CD4-positive, alpha-beta T cell treated with Interleukin-1 beta for 1 hour (primary cell): ENCODE measurements at regions not wholly inside any gene's neighbourhood (a gene's known extent, or its start where the extent isn't known, plus 50 kb on each side); places are given as distances from the start of the nearest gene placed in this dataset.
"Not testable (repeated sequence)": the region's sequence is repeated elsewhere in the genome, so short reads cannot be mapped to it uniquely, and the experiment has no call there.

ENCODE experiments used
- DNase-seq, 2 donors: peaks; one replicate each; pipeline ENCODE4 v3.0.0-alpha.2; 2020 to 2022

DNA sequence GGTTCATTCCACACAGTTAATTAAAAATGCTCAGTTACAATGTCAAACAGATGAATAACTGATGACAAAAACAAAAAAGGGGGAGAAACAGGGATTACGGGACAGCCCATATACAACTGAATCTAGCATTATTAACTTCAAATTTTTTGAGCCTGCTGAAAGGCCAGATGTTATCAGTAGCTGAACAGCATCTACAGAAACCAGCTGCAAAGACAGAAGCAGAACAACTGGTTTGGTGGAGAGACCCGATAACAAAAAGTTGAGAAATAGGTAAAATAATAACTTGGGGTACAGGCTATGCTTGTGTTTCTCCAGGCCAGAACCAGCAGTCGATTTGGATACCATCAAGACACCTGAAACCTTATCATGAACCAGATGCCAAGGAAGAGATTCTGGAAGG is 109.8 kb downstream of the SEPTIN7 start:
- DNase-seq: not testable (repeated sequence)

DNA sequence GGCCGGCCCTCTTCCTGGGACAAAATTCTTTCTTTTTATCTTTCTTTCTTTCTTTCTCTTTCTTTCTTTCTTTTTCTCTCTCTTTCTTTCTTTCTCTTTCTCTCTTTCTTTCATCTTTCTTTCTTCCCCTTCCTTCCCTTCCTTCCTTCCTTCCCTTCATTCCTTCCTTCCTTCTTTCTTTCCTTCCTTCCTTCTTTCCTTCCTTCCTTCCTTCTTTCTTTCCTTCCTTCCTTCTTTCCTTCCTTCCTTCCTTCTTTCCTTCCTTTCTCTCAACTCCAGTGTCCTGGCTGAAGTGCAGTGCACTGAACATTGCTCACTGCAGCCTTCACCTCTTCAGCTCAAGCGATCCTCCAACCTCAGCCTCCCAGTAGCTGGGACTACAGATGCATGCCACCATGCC is 112.5 kb downstream of the SEPTIN7 start:
- DNase-seq: not testable (repeated sequence)

DNA sequence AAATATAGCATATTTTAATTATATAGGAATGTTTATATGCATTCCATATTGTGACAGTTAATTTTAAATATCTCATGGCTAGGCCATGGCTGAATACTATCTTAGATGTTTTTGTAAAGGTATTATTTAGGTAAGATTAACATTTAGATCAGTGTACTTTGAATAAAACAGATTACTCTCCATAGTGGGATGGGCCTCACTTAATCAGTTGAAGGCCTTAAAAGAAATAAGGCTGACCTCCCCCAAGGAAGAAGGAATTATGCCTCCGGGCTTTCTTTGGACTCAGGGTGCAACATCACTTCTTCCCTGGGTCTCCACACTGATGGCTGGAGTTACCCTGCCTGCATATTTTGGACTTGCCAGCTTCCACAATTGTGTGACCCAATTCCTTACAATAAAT is 113.4 kb downstream of the SEPTIN7 start:
- DNase-seq: not testable (repeated sequence)

DNA sequence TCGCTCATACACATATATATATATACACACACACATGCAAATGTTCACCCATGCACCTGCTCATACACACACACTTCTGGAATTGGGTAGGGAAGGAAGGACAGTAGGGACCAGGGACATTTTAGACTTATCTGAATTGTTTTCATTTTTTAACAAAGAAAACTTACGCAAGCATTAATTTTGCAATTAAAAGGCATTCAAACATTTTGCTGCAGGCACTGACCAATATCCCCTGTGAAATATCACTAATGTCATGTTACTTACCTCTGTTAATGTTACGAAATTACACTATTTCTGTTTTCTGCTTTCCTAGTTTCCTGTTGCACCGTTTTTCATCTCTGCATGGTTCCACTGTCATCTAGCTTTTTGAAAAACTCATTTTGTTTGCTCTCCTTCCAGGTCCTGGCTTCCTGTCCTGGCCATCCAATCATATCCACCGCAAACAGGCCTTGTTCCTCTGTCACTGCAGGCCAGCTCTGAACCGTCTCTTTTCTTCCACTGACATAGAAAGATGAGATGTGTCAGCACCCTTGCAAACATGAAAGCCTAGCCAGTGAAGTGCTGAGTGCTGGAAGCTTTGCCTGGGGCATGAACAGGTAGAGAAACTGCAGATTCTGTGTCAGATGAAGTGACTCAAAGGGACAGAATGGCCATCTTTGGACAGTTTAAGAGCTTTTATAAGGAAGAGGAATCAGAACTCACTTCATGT is 114.5 kb downstream of the SEPTIN7 start:
- DNase-seq: not testable (repeated sequence)

DNA sequence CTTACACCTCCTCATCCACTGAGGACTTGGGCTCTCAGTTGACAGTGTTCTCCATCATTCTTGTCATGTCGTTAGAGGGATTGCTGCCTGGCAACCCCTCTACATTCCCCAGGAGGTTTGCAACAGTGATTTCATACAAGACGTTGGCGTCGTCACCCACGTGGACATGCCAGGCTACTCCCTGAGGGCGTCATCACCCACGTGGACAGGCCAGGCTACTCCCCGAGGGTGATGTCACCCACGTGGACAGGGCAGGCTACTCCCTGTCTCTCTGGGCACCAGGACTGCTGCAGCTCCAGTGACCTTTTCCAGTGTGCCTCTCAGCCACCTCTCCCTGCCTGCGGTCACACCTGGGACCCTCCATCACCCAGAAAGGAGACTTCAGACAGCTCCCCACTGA is 117.4 kb downstream of the SEPTIN7 start:
- DNase-seq: not testable (repeated sequence)

DNA sequence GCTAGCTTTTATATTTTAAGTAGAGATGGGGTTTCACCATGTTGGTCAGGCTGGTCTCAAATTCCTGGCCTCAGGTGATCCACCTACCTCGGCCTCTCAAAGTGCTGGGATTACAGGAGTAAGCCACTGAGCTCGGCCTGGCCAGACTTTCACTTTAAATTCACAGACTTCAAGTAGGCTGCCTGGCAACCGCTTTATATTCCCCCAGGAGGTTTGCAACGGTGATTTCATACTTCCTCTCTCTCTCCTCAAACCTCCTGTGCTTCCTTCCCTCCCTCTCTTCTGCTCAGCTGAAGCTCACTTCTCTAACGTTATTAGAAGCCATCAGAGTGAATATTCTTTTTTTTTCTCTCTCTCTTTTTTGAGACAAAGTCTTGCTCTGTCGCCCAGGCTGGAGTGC is 118.8 kb downstream of the SEPTIN7 start:
- peak in 1 of 2 donors; percentile 13 for DNase-seq

DNA sequence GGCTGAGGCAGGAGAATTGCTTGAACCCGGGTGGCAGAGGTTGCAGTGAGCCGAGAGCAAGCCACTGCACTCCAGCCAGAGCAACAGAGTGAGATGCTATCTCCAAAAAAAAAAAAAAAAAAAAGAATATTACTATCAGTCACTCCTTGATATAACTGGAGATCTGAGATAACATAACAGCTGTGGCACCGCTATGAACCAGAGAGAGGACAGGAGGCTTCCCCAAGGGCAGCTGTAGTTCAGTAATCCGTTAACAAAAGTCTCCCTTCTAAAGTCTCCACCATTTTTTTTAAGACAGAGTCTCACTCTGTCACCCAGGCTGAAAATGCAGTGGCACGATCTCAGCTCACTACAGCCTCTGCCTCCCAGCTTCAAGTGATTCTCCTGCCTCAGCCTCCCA is 120.5 kb downstream of the SEPTIN7 start:
- not testable (repeated sequence) for DNase-seq

DNA sequence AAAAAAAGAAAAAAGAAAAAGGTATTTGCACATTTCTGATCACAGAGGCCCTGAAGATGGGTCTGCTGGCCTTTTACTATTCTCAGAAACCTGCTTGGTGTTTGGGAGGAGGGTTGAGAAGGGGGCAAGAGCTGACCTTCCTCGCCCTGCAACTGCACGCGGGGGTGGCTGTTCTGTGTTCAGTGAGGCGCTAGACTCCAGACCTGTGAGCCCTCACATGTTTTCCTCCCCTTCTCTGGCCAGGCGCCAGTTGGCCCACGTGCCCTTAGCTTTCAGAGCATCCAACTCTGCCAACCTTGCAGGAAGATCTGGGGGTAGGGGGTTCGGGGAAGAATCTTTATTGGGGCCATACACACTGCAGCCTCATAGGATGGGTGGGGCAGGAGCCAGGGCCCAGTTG is 123.8 kb downstream of the SEPTIN7 start:
- not testable (repeated sequence) for DNase-seq

DNA sequence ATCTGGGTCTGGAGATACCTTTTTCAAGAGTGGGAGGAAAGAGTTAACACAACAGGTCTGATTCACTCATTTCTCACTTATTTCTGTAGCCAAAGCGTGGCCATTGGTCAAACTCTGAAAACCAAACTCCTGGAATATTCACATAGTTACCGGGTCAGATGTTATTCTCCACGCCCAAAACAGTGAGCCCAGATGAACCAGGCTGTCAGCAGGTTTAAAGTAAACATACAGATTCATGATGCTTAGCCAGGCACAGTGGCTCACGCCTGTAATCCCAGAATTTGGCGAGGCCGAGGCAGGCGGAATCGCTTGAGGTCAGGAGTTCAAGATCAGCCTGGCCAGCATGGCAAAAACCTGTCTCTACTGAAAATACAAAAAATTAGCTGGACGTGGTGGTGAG is 126.1 kb downstream of the SEPTIN7 start:
- DNase-seq: not testable (repeated sequence)

DNA sequence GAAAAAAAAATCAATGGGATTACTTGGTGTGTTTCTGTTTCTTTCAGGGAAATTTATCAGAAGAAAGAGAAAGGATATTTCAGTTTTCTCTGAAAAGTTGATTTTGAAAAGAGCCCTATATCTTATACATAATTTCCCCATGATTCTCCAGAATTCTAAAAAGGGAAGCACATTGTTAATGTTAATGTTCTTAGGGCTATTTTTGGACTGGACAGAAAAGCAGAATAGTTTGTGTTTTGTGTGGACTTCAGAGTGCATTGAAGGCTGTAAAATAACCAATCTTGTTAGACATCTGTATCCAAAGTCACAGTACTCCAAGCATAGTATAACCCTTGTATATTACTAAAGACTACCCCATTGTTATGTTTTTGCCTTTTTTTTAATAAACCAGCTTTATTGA is 130.3 kb downstream of the SEPTIN7 start:
- DNase-seq: not testable (repeated sequence)

DNA sequence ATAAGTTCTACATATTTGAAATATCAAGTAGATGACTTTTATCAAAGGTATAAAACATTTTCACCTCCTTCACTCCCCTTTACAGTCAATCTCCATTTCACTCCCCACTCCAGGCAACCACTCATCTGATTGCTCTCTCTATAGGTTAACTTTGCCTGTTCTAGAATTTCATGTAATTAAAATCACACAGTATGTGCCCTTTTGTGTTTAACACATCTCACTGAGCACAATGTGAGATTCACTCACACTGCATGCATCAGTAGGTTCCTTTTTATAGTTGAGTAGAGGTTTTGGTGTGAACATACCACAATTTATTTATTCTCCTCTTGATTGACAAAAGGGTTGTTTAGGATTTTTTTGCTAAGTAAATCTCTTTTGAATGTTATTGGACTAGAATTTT is 130.7 kb downstream of the SEPTIN7 start:
- DNase-seq: not testable (repeated sequence)

DNA sequence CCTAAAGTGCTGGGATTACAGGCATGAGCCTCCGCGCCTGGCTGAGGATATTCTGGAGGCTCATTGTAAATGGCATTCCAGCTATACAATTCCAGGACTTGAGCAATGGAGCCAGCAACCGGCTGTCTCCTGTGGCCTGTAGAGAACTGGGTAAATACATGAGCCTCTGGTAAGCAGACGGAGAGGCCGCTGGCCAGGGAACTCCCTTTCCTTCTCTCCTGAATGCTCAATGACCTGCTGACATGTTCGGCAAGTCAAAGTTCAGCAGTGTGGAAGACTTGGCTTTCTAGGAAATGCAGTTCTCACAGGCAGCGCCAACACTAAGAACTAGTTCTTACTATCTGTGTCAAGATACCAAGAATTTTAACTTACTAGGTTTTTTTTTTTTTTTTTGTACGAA is 139.8 kb downstream of the SEPTIN7 start:
- not testable (repeated sequence) for DNase-seq

DNA sequence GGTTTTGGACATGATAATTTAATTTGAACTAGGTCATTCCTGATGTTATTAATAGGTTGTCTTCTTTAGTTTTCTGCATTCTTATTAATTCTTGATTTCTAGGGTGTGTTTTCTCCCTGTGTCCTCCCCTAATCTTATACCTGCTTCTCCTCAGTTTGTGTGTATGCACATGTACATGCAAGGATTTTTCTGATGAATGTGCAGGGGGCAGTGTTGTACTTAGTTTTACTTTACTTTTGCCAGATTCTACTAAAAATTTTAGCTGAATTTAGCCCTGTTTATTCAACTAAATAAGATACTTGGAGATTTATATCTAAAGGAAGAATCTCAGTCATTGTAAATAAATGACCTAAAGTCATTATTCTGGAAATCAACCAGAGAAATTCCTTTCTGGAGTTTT is 144.8 kb downstream of the SEPTIN7 start:
- DNase-seq: not testable (repeated sequence)

DNA sequence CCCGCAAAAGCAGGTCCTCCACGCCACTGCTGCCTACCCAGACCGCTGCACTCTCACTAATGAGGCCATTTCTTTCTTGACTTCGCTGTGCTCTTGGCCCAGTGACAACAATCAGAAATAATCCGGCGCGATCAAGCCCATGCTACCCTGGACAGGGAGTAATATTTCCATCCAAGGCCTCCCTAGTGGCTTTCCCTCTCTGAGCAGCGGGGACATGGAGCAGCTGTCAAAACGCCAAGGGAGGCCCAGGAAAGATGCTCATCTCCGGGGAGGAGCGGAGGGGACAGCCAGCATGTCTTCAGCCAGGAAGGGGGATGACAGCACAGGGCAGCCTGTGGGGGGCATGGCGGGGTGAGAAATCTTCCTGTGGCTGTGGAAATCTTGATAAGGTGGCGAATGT is 154.9 kb downstream of the SEPTIN7 start:
- not testable (repeated sequence) for DNase-seq

DNA sequence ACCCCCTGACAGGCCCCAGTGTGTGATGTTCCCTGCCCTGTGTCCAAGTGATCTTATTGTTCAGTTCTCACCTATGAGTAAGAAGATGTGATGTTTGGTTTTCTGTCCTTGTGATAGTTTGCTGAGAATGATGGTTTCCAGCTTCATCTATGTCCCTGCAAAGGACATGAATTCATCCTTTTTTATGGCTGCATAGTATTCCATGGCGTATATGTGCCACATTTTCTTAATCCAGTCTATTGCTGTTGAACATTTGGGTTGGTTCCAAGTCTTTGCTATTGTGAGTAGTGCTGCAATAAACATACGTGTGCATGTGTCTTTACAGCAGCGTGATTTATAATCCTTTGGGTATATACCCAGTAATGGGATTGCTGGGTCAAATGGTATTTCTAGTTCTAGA is 156.1 kb downstream of the SEPTIN7 start:
- not testable (repeated sequence) for DNase-seq

DNA sequence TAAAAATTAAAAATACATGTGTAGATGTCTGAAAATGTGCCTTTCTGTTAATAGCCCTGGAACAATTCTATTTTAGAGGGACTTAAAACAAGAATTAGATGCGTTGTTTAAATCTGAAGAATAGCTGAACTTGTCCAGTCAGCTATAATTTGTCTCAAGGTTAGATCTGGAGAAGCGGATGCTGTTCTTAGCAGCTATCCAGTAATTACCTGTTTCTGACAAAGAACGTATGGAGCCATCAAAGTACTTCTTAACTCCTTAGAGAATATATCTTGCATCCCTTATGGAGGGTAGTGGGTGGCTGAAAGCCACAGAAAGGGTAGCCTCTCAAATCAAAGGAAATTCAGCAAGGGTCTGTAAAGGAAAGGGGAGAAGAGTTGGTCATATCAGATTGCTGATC is 160.4 kb downstream of the SEPTIN7 start:
- DNase-seq: not testable (repeated sequence)

DNA sequence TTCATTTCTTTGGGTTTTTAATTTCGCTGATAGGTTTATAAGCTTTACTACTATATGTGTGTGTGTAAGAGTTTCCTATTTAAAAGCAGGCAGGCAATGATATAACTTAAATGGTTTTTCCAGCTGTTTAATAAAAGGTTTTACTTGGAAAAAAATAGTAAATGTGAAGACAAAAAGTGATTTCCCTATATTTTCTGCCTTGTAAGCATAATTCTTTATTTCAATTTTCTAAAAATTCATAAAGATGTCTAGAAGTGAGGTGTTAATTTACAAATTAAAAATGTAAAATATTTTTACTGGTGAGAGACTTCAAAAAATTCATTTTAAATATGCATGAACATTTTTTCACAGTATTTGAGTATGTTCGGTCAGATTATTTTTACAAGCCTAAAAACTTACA is 161.8 kb downstream of the SEPTIN7 start:
- not testable (repeated sequence) for DNase-seq

DNA sequence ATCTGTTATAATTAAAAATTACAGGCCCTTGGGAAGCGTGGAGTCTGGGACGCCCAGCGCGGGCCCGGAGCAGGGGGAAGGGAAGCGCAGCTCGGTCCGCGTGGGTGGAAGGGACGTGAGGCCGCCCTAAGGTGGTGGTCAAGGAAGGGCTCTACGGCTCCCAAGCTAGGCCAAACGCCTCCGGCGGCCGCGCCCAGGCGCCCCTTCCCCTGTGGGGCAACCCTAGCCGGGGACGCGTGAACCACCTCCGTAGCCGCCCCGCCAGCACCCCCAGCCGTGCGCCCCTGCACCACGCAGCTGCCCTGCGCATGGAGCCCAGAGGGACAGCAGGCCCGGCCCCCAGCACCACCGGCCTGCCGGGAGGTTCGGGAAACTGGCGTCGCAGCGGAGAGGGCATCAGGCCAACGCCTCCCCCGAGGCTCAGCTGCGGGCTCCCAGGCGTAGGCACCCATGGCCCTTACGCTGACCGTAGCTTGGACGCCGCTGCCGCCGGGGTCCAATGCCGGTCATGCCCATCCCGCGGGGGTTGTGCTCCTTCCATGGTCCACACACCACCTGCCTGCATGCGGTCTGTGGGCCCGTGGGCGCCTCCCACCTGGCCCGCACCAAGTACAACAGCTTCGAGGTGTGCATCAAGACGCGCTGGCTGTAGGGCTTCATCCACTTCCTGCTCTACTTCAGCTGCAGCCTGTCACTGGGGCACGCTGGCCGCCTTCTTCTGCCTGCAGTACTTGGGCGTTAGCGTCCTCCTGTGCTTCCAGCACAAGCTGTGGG is 166.7 kb downstream of the SEPTIN7 start:
- no peak for DNase-seq

DNA sequence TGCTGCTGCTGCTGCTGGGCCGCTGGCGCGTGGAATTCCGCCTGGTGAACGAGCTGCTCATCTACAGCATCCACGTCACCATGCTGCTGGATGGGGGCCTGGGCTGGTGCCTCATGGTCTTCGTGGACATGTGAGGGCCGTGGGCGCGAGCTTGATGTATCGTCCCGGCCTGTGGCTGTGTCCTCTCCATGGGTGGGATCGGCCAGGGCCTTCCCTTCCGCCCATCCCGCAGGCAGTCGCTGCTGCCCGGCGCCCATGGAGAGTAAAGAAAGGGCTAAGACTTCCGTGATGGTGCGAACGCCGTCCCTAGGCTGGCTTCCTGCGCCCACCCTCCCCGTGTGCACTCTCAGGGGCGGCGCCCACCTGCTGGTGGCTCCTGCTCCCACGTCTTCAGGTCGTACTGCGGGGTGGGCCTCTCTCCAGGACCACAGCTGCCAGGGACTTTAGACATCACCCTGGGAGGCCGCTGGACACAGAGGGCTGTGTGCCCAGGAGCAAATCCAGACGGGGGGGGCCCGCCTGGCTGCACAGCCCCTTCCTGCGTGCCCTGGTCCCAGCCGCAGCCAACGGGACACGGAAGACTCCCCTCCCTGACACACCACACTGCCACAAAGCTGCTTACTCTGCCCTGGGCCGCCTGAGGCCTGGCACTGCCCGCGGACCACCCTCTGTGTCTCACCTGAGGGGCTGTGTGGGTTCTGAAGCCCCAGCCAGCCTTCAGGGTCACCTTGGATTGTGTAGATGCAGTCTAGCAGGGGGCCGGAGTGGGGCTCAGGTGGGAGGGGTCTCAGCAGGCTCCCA is 167.5 kb downstream of the SEPTIN7 start:
- DNase-seq: no peak

DNA sequence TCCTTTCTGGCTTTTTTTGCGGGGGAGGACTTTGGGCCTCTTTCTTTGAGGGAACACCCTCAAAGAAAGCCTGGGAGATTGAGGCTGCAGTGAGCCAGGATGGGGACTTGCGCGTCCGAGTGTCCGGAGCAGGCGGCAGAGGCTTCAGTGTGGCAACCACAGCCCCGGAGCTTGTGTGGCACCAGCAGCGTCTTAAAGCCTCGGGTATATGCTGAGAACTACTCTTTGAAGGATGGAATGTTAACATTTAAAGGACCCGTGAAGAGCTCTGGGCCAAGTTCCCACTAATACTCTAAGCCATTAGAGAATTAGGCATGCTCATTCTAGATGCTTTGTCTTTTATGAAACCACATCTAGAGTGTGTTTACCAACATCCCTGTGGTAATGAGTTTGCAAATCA is 168.2 kb downstream of the SEPTIN7 start:
- DNase-seq: no peak

DNA sequence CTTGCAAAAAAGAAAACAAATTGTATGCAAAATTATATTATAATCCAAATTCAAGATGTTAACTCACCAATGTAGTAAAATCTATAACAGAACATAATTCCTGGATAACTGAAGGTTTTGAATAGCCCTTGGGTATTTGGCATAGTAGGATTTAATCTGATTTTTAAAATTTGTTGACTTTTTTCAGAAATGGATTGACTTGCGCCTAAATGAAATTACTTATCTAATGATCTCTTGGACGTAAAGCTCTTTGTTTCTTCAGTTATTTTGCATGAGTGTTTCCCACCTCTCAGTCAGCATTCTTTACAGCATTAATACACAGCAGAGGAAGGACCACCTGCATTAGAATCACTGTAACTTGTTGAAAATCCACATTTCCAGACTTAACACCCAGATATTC is 169.6 kb downstream of the SEPTIN7 start:
- DNase-seq: no peak

DNA sequence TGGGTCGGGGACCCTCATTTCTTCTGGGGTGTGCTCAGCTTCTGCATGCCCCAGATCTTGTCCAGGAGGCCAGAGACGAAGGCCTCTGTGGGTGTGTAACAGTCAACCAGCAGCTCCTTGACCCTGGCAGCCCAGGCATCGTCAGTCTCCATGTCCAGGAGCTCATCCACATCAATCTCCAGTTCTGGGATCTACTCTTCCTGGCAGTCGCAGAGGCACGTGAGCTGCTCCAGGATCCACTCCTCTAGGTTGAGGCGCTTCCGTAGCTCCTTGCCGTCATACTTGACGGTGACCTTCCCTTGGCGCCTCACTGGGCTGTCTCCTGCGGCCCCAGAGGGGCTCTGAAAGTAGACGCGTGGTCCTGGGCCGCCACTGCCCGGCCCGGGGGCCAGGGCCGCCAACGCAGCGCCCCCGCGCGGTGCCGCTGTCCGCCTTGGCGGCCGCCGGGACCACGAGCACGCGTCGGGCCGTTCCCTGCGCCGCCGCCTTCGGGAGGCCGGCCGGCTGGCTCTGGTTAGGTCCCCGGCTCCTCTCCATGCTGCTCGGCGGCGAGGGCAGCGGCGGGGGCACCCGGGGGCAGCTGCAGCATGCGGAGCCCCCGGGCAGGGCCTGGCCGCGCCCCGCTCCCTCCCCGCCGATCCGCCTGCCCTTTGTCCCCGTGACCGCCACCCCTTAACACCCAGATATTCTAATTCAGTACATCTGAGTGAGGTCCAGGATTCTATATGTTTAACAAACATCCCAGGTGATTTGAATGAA is 170.5 kb downstream of the SEPTIN7 start:
- DNase-seq: no peak
